GM23338 (cell line): ENCODE measurements at regions not wholly inside any gene's neighbourhood (a gene's known extent, or its start where the extent isn't known, plus 50 kb on each side); places are given as distances from the start of the nearest gene placed in this dataset.

ENCODE experiments used
- ATAC-seq: fragments of 200-7000 bp; cut with Tn5 transposase; 3 replicates; pipeline ENCODE4 v1.9.1; 2020
- DNase-seq: peaks from one replicate; pipeline ENCODE4 v3.0.0-alpha.2; 2015; ENCODE audit warnings: low spot score
- H2AFZ ChIP-seq: fragments of 200-600 bp; sonication (generic); 2 replicates; pipeline ENCODE4 v1.8.0; 2016; ENCODE audit warnings: antibody characterized with exemption, mild to moderate bottlenecking, moderate library complexity
- H3F3A ChIP-seq: fragments of 200-600 bp; sonication (generic); replicated peaks from 2 replicates; pipeline ENCODE4 v1.8.0; 2017; ENCODE audit warnings: antibody characterized with exemption, mixed run types, low read depth
- H3K27ac ChIP-seq: fragments of 200-600 bp; sonication (generic); 2 replicates; pipeline ENCODE4 v1.6.1; 2016; ENCODE audit warnings: low read depth
- H3K27me3 ChIP-seq: fragments of 200-600 bp; sonication (generic); 2 replicates; pipeline ENCODE4 v1.8.0; 2016; ENCODE audit warnings: mild to moderate bottlenecking, mixed run types, moderate library complexity; ENCODE audit not compliant: insufficient read depth
- H3K36me3 ChIP-seq: fragments of 200-600 bp; sonication (generic); 2 replicates; pipeline ENCODE4 v1.8.0; 2016; ENCODE audit warnings: mild to moderate bottlenecking; ENCODE audit not compliant: insufficient read depth
- H3K4me1 ChIP-seq: fragments of 200-600 bp; sonication (generic); 2 replicates; pipeline ENCODE4 v1.8.0; 2016; ENCODE audit warnings: mild to moderate bottlenecking, moderate library complexity; ENCODE audit not compliant: insufficient read depth
- H3K4me2 ChIP-seq: fragments of 200-600 bp; sonication (generic); 2 replicates; pipeline ENCODE4 v1.7.1; 2017; ENCODE audit warnings: mixed run types
- H3K4me3 ChIP-seq: fragments of 200-600 bp; sonication (generic); 2 replicates; pipeline ENCODE4 v1.6.1; 2016; ENCODE audit warnings: mixed run types
- H3K79me2 ChIP-seq: fragments of 200-600 bp; sonication (generic); replicated peaks from 2 replicates; pipeline ENCODE4 v1.8.0; 2017; ENCODE audit warnings: mild to moderate bottlenecking; ENCODE audit not compliant: insufficient read depth
- H3K9me2 ChIP-seq: fragments of 200-600 bp; sonication (generic); 2 replicates; pipeline ENCODE4 v1.8.0; 2017; ENCODE audit not compliant: insufficient read depth
- H4K20me1 ChIP-seq: fragments of 200-600 bp; sonication (generic); replicated peaks from 2 replicates; pipeline ENCODE4 v1.8.0; 2017; ENCODE audit warnings: mild to moderate bottlenecking; ENCODE audit not compliant: insufficient read depth
- H3K27ac Mint-ChIP-seq: 2 replicates; pipeline ENCODE4 v1.8.0; 2020; ENCODE audit warnings: inconsistent platforms, mild to moderate bottlenecking, moderate library complexity, mixed read lengths
- H3K27me3 Mint-ChIP-seq: 3 replicates; pipeline ENCODE4 v1.8.0; 2022; ENCODE audit warnings: low read depth, mild to moderate bottlenecking, moderate library complexity, mixed read lengths, inconsistent platforms; ENCODE audit not compliant: insufficient read depth, poor library complexity
- H3K36me3 Mint-ChIP-seq: 3 replicates; pipeline ENCODE4 v1.8.0; 2021; ENCODE audit warnings: low read depth, mild to moderate bottlenecking, inconsistent platforms, moderate library complexity, mixed read lengths
- H3K4me1 Mint-ChIP-seq: 3 replicates; pipeline ENCODE4 v1.8.0; 2020; ENCODE audit warnings: mild to moderate bottlenecking, inconsistent platforms, mixed read lengths
- H3K4me3 Mint-ChIP-seq: 3 replicates; pipeline ENCODE4 v1.8.0; 2021; ENCODE audit warnings: moderate library complexity, mild to moderate bottlenecking, inconsistent platforms, mixed read lengths
- H3K9me3 Mint-ChIP-seq: 3 replicates; pipeline ENCODE4 v1.8.0; 2020; ENCODE audit warnings: moderate library complexity, mild to moderate bottlenecking, inconsistent platforms, mixed read lengths
- EZH2 ChIP-seq: fragments of 200-600 bp; sonication (generic); IDR thresholded peaks from one replicate; pipeline ENCODE4 v1.8.0; 2017; ENCODE audit warnings: antibody characterized with exemption, mild to moderate bottlenecking, low read depth; ENCODE audit not compliant: unreplicated experiment
- EZH2phosphoT487 ChIP-seq: fragments of 200-600 bp; sonication (generic); IDR thresholded peaks from one replicate; pipeline ENCODE4 v1.8.1; 2018; ENCODE audit warnings: antibody characterized with exemption; ENCODE audit not compliant: unreplicated experiment
- JUNB ChIP-seq: IDR thresholded peaks from one replicate; pipeline ENCODE4 v1.6.1; 2016; ENCODE audit warnings: antibody characterized with exemption; ENCODE audit not compliant: unreplicated experiment
- NANOG ChIP-seq: IDR thresholded peaks from 2 replicates; pipeline ENCODE4 v1.6.1; 2016; ENCODE audit warnings: antibody characterized with exemption, borderline replicate concordance
- REST ChIP-seq: IDR thresholded peaks from one replicate; pipeline ENCODE4 v1.6.1; 2018; ENCODE audit warnings: antibody characterized with exemption; ENCODE audit not compliant: unreplicated experiment
- ZNF331 ChIP-seq: fragments of 250-450 bp; sonication (Bioruptor Pico); IDR thresholded peaks from 2 replicates; pipeline ENCODE4 v1.5.0; 2020; ENCODE audit warnings: low read depth, mild to moderate bottlenecking, moderate library complexity
- ZNF462 ChIP-seq: fragments of 250-450 bp; sonication (Bioruptor Pico); IDR thresholded peaks from 2 replicates; pipeline ENCODE4 v1.5.0; 2020; ENCODE audit warnings: mild to moderate bottlenecking, moderate library complexity
- TF ChIP-seq, protein P1 (sequence below), 2 experiments: fragments of 200-600 bp in 1 of 2; sonication (generic) in 1 of 2; conservative IDR thresholded peaks; 2 replicates each; pipeline versions ENCODE4 v1.5.1 to v1.6.1; 2016 to 2017; ENCODE audit warnings: antibody characterized with exemption in 2 of 2, low read depth in 2 of 2, mild to moderate bottlenecking in 2 of 2, moderate library complexity in 1 of 2
- TF ChIP-seq, protein P2 (sequence below): IDR thresholded peaks from 2 replicates; pipeline ENCODE4 v1.6.1; 2016; ENCODE audit warnings: antibody characterized with exemption

GRCh38 chr9:78123808-78124207 lies 92.2 kb upstream of the GNAQ start (continued):
- no peak for TF ChIP-seq REST
- TF ChIP-seq NANOG = no peak
- TF ChIP-seq, protein P1, sequence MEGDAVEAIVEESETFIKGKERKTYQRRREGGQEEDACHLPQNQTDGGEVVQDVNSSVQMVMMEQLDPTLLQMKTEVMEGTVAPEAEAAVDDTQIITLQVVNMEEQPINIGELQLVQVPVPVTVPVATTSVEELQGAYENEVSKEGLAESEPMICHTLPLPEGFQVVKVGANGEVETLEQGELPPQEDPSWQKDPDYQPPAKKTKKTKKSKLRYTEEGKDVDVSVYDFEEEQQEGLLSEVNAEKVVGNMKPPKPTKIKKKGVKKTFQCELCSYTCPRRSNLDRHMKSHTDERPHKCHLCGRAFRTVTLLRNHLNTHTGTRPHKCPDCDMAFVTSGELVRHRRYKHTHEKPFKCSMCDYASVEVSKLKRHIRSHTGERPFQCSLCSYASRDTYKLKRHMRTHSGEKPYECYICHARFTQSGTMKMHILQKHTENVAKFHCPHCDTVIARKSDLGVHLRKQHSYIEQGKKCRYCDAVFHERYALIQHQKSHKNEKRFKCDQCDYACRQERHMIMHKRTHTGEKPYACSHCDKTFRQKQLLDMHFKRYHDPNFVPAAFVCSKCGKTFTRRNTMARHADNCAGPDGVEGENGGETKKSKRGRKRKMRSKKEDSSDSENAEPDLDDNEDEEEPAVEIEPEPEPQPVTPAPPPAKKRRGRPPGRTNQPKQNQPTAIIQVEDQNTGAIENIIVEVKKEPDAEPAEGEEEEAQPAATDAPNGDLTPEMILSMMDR (conservative IDR thresholded peaks at IDR 0.05; ENCODE audit: low read depth in 2 of 2) = no peak
- no peak for TF ChIP-seq EZH2

- Histone ChIP-seq H3F3A (no peaks in the 10 kb centered on the region), H3K4me3 (no peak overlapping the region), H3K4me2 (no peak overlapping the region), H3K9me2 (no peaks in the 10 kb centered on the region), H4K20me1 (no peaks in the 10 kb centered on the region), H3K79me2 (no peaks in the 10 kb centered on the region), H3K27me3 (no peaks in the 10 kb centered on the region), H2AFZ (no peak overlapping the region), H3K27ac (no peak overlapping the region), H3K4me1 (no peaks in the 10 kb centered on the region), H3K36me3 (no peaks in the 10 kb centered on the region)
- no peak for ATAC-seq
- Mint-ChIP-seq H3K4me3 (no peak overlapping the region), H3K27me3 (peaks cover 4% of the 10 kb centered on the region), H3K27ac (no peak overlapping the region), H3K36me3 (no peaks in the 10 kb centered on the region), H3K9me3 (no peaks in the 10 kb centered on the region), H3K4me1 (peaks cover 6% of the 10 kb centered on the region)
- DNase-seq = no peak
- TF ChIP-seq REST (no peak), EZH2 (no peak), ZNF462 (no peak), JUNB (no peak), EZH2phosphoT487 (no peak), ZNF331 (CRISPR knock-in tag) (no peak)
- TF ChIP-seq, protein P2, sequence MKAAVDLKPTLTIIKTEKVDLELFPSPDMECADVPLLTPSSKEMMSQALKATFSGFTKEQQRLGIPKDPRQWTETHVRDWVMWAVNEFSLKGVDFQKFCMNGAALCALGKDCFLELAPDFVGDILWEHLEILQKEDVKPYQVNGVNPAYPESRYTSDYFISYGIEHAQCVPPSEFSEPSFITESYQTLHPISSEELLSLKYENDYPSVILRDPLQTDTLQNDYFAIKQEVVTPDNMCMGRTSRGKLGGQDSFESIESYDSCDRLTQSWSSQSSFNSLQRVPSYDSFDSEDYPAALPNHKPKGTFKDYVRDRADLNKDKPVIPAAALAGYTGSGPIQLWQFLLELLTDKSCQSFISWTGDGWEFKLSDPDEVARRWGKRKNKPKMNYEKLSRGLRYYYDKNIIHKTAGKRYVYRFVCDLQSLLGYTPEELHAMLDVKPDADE = no peak
Observed at GRCh38 chr9:78122631-78123030, 91.0 kb upstream of the GNAQ start.
